Fibroblast of lung (primary cell): ENCODE measurements at regions not wholly inside any gene's neighbourhood (a gene's known extent, or its start where the extent isn't known, plus 50 kb on each side); places are given as distances from the start of the nearest gene placed in this dataset.

Experiments used
- CTCF ChIP-seq, 2 donors: IDR thresholded peaks in 1 of 2; conservative IDR thresholded peaks in 1 of 2; 1 replicate in 1 of 2; 2 replicates in 1 of 2; pipeline ENCODE4 v1.5.1; 2011 to 2012; ENCODE audit warnings: low read length in 2 of 2, control low read depth in 1 of 2, inconsistent platforms in 1 of 2, low read depth in 1 of 2, mild to moderate bottlenecking in 1 of 2
- EZH2 ChIP-seq: IDR thresholded peaks from 2 replicates; pipeline ENCODE4 v1.5.1; 2012; ENCODE audit warnings: low read length, control low read depth, mild to moderate bottlenecking; ENCODE audit errors: missing control alignments

- TF ChIP-seq EZH2: no peak
- TF ChIP-seq CTCF (conservative IDR thresholded peaks at IDR 0.05 in 1 of 2, IDR thresholded peaks at IDR 0.05 in 1 of 2; ENCODE audit: low read depth in 1 of 2, low read length in 2 of 2): no peak
Observed at GRCh38 chr16:79363484-79363883, 237.1 kb downstream of the MAF start.
